ENCODE measurements at regions not wholly inside any gene's neighbourhood (a gene's known extent, or its start where the extent isn't known, plus 50 kb on each side); places are given as distances from the start of the nearest gene placed in this dataset.

GRCh38 chr18:39375066-39375465 lies 1809.5 kb upstream of the CELF4 start:
- TF ChIP-seq POLR2A (IDR thresholded peaks at IDR 0.05) (no peak), CTCF (IDR thresholded peaks at IDR 0.05) (no peak), EP300 (IDR thresholded peaks at IDR 0.05; ENCODE audit: low read depth) (no peak), POLR2AphosphoS5 (IDR thresholded peaks at IDR 0.05) (no peak)
